HG03135 (cell line): ENCODE measurements at regions not wholly inside any gene's neighbourhood (a gene's known extent, or its start where the extent isn't known, plus 50 kb on each side); places are given as distances from the start of the nearest gene placed in this dataset.
"Not testable (repeated sequence)": the region's sequence is repeated elsewhere in the genome, so short reads cannot be mapped to it uniquely, and the experiment has no call there.

Experiments
- ATAC-seq: cut with Tn5 transposase; IDR thresholded peaks from one replicate; pipeline ENCODE4 v1.9.1; 2021; ENCODE audit warnings: mild to moderate bottlenecking, moderate library complexity; ENCODE audit not compliant: unreplicated experiment

- ATAC-seq, result no peak
Measured at GRCh38 chr20:54323227-54323734, 115.4 kb downstream of the PFDN4 start.

- no peak for ATAC-seq
Measured at GRCh38 chr20:54324041-54324440, 116.2 kb downstream of the PFDN4 start.

GRCh38 chr20:54324652-54325285, 116.9 kb downstream of the PFDN4 start:
- ATAC-seq, result no peak

GRCh38 chr20:54335299-54335698, 127.4 kb downstream of the PFDN4 start:
- ATAC-seq, result no peak

- ATAC-seq, result no peak
Measured at GRCh38 chr20:54337144-54337543, 129.3 kb downstream of the PFDN4 start.

GRCh38 chr20:54339093-54339492, 131.2 kb downstream of the PFDN4 start:
- ATAC-seq, result no peak

- ATAC-seq, result no peak
Measured at GRCh38 chr20:54340206-54340605, 132.3 kb downstream of the PFDN4 start.

- no peak for ATAC-seq
Measured at GRCh38 chr20:54340667-54341081, 132.8 kb downstream of the PFDN4 start.

- no peak for ATAC-seq
Measured at GRCh38 chr20:54342258-54342920, 133.0 kb upstream of the DOK5 start.

GRCh38 chr20:54343099-54343498, 132.3 kb upstream of the DOK5 start:
- ATAC-seq, result no peak

GRCh38 chr20:54343634-54344033, 131.8 kb upstream of the DOK5 start:
- ATAC-seq, result no peak

GRCh38 chr20:54344832-54345231, 130.6 kb upstream of the DOK5 start:
- no peak for ATAC-seq

GRCh38 chr20:54345301-54345724, 130.1 kb upstream of the DOK5 start:
- ATAC-seq, result peak; percentile 87

GRCh38 chr20:54345821-54346220, 129.6 kb upstream of the DOK5 start:
- no peak for ATAC-seq

GRCh38 chr20:54346276-54346675, 129.1 kb upstream of the DOK5 start:
- ATAC-seq, result no peak

GRCh38 chr20:54347166-54347833, 128.1 kb upstream of the DOK5 start:
- ATAC-seq, result no peak

- no peak for ATAC-seq
Measured at GRCh38 chr20:54350415-54350814, 125.0 kb upstream of the DOK5 start.

GRCh38 chr20:54351371-54352136, 123.8 kb upstream of the DOK5 start:
- ATAC-seq, result no peak

GRCh38 chr20:54352541-54352940, 122.9 kb upstream of the DOK5 start:
- ATAC-seq, result not testable (repeated sequence)

- ATAC-seq, result no peak
Measured at GRCh38 chr20:54353292-54353691, 122.1 kb upstream of the DOK5 start.

- ATAC-seq, result no peak
Measured at GRCh38 chr20:54355631-54356280, 119.6 kb upstream of the DOK5 start.
